ENCODE measurements at regions not wholly inside any gene's neighbourhood (a gene's known extent, or its start where the extent isn't known, plus 50 kb on each side); places are given as distances from the start of the nearest gene placed in this dataset.

DNA sequence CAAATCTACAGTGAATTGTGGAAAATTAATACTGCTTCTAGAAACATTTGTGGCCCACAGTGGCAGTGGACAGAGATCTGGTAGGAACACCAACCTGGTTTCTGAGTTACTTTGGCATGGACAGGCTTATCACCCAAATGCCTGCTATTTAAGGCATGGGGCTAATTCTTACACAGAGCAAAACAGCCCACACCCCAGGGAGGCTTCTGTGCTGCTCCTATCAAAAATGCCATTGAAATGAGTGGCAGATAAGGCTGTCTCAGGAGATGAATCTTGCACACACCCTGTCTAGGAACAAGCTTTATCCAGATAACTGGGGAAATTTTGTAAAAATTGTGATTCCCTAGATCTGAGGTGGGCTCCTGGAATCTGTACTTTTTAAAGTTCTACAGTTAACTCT lies 307.1 kb downstream of the TLE1 start:
- TF ChIP-seq, protein P1, sequence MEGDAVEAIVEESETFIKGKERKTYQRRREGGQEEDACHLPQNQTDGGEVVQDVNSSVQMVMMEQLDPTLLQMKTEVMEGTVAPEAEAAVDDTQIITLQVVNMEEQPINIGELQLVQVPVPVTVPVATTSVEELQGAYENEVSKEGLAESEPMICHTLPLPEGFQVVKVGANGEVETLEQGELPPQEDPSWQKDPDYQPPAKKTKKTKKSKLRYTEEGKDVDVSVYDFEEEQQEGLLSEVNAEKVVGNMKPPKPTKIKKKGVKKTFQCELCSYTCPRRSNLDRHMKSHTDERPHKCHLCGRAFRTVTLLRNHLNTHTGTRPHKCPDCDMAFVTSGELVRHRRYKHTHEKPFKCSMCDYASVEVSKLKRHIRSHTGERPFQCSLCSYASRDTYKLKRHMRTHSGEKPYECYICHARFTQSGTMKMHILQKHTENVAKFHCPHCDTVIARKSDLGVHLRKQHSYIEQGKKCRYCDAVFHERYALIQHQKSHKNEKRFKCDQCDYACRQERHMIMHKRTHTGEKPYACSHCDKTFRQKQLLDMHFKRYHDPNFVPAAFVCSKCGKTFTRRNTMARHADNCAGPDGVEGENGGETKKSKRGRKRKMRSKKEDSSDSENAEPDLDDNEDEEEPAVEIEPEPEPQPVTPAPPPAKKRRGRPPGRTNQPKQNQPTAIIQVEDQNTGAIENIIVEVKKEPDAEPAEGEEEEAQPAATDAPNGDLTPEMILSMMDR (optimal IDR thresholded peaks at IDR 0.05 in 1 of 3, IDR thresholded peaks at IDR 0.05 in 1 of 3, conservative IDR thresholded peaks at IDR 0.05 in 1 of 3; ENCODE audit: extremely low read depth in 1 of 3, insufficient read depth in 2 of 3, low read length in 3 of 3): no peak
- no peak for TF ChIP-seq EZH2 (IDR thresholded peaks at IDR 0.05; ENCODE audit: low read length)
